GM21717 (cell line): ENCODE measurements at regions not wholly inside any gene's neighbourhood (a gene's known extent, or its start where the extent isn't known, plus 50 kb on each side); places are given as distances from the start of the nearest gene placed in this dataset.
A peak's percentile ranks its signal among the peaks of the same experiment; 100 is the strongest.
"Not testable (repeated sequence)": the region's sequence is repeated elsewhere in the genome, so short reads cannot be mapped to it uniquely, and the experiment has no call there.

Experiments
- ATAC-seq: cut with Tn5 transposase; IDR thresholded peaks from one replicate; pipeline ENCODE4 v1.9.1; 2021; ENCODE audit warnings: mild to moderate bottlenecking, moderate library complexity; ENCODE audit not compliant: unreplicated experiment

- not testable (repeated sequence) for ATAC-seq
Measured at GRCh38 chr9:72433616-72434267, 68.7 kb upstream of the ZFAND5 start.

GRCh38 chr9:72431036-72431435, 66.0 kb upstream of the ZFAND5 start:
- ATAC-seq: no peak

DNA sequence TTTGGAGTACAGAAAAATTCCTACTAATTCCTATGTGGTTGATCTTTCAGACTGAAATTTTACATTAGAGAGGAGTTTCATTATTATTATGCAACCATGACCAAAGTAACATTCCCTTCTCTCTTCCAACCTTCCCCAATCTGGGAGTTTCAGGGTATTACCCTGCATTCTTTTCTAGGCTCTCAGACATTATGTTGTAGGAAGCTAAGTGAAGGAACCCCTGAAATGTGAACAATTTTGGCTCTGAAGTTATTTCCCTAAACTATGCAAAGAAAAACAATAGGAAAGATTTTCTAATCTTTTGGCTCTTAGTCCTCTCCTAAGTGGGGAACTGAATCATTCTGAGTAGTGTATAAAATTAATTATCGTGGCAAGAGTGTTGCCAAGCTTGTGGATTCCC, 63.3 kb upstream of the ZFAND5 start:
- no peak for ATAC-seq

DNA sequence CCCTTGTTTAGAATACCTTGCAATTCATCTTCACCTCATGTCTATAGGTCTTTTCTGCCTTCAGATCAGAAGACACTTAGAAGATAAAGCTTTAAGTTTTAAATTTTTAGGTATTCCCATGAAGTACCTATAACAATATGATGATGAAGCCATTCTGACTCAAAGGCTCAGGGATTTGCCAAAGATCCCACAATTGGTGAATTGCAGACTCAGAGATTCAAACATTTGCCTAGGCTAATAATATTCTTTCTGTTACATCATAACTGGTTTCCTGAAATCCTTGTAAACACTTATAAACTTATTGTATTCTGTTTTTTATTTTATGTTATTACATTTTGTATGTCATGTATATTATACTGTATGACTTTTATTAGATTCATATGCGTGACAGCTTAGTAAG, 62.8 kb upstream of the ZFAND5 start:
- ATAC-seq: no peak

GRCh38 chr9:72424131-72424530, 59.1 kb upstream of the ZFAND5 start:
- no peak for ATAC-seq

GRCh38 chr9:72422214-72422613, 57.2 kb upstream of the ZFAND5 start:
- ATAC-seq: no peak

GRCh38 chr9:72420783-72421182, 55.8 kb upstream of the ZFAND5 start:
- no peak for ATAC-seq

- no peak for ATAC-seq
Measured at GRCh38 chr9:72415948-72416347, 50.9 kb upstream of the ZFAND5 start.

- ATAC-seq: peak; percentile 69
Measured at GRCh38 chr9:72415163-72415562, 50.2 kb upstream of the ZFAND5 start.
